HG03139 (cell line): ENCODE measurements at regions not wholly inside any gene's neighbourhood (a gene's known extent, or its start where the extent isn't known, plus 50 kb on each side); places are given as distances from the start of the nearest gene placed in this dataset.

Experiments
- ATAC-seq: cut with Tn5 transposase; IDR thresholded peaks from one replicate; pipeline ENCODE4 v1.9.1; 2021; ENCODE audit not compliant: unreplicated experiment

DNA sequence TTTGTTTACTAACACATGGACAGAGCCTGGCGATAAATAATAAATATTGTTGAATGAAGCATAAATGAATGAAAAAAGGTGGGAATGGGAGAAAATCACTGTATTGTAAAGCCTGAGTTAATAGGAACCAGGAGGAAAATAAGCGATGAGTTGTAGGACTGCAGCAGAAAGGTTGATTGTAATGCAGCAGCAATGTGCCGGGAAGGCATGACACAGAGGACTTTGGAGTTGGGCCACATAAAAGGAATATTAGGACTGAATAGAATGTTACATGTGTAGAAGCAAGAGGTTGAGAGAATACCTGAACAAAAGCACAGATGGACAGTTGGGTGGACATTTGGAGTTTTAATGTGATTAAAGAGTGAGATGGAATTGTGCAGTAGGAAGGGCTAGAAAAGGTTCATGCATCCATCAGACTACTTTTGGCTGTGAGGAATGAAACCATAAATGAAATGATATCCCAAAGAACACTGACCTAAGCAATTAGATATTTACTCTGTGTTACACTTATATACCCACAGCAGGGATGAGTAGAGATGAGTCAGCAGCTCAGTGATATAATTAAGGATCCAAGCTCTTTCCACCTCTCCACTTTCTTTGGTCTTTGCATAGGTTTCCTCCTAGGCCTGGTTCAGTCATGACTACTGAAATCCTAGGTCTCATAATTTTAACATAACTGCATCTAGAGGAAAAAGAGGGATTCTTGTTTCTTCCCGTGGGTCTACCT is 55.4 kb downstream of the CCER1 start:
- ATAC-seq = no peak

DNA sequence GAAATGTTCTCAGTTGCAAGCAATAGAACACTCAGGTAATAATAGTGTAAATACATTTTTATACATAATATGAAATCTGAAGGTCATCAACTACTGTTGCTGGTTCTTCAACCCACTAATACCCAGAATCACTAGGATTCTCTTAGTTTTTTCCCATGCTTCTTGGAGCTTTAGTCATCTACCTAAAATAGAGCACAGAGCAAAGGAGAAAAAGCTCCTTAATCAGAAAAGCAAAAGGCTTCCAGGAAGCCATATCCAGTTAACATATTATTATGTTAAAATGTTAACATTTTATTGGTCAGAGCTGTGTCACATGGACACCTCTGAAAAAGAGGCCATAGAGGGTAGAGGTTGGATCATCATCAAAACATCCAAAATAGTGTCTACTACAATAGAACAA is 57.0 kb downstream of the CCER1 start:
- no peak for ATAC-seq

DNA sequence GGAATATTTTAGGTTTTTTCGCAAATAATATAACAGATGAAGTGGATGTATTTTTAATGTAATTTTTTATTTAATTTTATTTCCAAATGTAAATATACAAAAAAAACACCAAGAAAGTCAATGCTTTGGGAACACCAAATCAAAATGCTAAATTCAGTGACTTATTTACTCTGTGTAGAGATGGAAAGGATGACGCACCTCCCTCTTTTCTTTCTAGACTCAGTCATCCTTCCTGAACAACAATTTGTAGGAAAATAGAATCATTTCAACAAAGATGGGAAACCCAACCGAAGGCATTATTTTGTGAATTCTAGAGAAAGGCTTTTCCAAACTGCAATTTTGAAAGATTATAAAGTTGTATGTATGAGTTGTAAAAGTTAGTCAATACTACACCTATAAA is 57.7 kb downstream of the CCER1 start:
- no peak for ATAC-seq

DNA sequence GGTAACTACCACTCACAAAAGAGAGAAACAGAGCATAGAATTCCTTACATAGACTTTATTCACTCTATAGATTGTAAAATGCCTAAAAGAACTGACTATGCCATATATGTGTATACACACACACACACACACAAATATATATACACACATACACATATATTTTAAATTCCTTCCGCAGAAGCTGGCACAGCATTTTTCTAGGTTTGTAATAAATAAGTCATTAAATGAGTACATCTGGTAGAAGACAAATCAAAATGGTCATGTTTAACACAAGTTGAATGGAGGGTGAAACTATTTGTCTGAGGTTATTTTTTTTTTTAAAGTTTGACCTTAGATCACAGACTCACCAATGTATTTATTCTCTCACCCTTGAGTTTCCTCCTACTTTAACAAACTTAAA is 58.2 kb downstream of the CCER1 start:
- no peak for ATAC-seq

DNA sequence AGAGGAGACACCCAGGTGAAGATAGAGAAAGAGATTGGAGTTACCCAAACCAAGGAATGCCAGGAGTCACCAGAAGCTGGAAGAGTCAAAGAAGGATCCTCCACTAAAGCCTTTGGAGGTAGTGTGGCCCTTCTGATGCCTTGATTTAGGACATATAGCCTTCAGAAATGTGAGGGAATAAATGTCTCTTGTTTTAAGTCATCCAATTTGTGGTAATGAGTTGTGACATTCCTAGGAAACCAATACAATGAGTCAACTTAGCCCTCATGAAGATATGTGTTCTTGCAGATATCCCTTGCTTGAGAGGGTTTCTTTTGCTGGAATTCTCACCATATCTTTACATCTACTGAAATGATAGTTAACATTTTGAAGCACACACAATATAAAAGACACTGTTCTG is 58.8 kb downstream of the CCER1 start:
- ATAC-seq = no peak

DNA sequence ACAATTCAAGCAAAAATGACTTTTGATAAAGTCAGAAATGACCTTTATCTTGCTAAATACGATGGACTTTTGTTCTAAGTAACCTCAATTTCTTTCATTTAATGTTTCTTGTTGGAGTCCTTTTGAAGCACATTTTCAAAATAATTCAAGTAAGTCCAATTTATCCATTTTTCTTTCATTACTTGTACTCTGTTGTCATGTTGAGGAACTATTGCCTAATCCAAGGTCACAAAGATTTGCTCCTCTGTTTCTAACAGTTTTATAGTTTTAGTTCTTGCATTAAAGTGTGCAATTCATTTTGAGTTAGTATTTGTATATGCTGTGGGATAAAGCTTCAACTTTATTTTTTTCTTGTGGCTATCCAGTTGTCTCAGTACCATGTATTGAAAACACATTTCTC is 66.7 kb downstream of the CCER1 start:
- ATAC-seq = no peak

DNA sequence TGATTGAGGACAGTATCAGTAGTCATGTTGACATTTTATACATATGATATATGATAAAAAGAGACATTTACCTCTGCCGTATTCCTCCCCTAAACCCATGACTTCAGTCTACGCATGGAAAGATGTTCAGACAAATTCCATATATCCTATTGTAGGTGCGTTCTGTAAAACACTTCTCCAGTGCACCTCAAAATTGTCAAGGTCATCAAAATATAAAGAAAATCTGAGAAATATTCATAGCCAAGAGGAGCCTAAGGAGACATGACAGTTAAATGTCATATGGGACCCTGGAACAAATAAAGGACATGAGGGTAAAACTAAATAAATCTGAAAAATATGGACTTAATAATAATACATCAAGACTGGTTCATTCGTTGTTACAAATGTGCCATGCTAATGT is 71.5 kb downstream of the CCER1 start:
- ATAC-seq = no peak

DNA sequence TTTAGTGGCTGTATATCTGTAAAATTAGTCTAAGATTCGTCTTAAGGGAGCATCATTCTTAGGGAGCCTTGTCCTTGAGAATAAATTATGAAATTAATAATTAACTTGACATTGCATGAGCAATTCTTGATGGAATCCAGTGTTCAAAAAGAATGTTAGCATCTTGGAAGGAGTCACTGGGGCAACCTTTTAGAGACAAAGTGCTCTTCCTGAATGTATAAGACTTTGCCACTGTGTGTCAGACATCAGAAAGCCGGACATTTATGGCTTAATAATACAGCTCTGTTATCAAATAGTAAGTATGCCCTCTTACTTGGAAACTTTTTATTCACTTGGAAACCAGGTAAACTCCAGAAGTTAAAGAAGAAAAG is 83.3 kb downstream of the CCER1 start:
- ATAC-seq = no peak

DNA sequence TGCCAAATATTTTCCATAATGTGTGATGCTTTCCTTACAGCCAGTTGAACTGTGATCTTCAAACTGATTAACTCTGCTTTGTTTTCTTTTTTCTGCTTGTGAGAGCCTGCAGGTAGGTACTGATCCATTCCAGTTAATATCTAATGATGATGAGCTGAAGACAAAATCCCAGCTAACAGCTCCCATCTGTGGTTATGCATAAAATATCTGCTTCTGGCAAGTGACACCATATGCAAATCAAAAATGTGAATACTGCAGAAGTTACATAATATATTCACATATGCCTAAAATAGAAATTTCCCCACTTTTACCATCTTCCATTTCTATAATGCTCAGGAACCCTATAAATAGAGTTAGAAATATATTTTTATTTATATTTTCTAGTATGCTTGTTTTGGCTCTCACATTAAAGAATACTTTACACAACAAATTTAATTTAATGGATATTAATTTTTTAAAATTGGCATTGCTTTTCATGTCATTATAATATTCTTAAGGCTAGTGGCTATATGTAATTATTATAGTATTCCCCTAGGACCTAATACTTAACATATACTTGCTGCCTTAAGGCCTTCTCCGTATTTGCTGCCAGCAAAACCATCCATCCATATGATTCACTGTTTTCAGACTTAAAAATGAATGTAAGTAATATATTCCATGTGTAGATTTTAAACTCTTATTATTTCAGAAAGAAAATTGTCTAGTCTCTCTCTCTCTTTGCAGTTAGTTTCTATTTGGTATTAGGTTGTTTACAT is 83.8 kb downstream of the CCER1 start:
- ATAC-seq = no peak

DNA sequence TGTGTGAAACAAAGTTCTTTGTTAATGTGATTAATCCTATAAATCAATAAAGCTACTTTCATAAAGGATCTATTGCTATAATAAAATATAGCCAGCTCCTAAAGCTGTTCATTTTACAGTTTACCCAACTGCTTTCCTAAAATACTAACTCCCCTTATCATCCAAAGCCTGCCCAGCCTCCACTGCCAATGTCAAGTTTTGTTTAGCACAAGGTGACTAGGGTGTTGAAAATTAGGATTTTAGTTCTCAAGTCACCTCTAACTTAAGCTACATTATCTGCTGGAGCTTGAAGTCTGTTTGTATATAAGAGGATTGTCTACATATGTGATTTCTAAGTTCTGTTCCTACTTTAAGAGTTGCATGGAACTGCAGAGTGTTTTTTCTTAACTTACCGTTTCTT is 86.3 kb downstream of the CCER1 start:
- no peak for ATAC-seq

DNA sequence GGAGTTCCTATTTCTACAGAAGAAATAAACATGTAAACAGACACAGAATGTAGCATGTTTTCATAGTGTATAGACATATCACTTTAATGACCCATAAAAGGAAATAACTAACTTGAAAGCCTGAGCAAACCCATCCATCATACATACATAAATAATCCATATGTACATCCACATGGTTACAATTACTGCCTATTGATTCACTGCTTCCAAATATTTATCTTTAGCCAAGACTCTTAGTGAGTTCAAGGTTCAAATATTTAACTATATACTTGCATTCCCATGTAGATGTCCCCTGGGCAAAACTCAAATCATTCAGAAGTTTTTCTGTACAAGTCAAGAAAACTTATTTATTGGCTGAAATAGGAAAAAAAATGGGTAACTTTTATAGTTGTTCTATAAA is 95.4 kb downstream of the CCER1 start:
- ATAC-seq = no peak

DNA sequence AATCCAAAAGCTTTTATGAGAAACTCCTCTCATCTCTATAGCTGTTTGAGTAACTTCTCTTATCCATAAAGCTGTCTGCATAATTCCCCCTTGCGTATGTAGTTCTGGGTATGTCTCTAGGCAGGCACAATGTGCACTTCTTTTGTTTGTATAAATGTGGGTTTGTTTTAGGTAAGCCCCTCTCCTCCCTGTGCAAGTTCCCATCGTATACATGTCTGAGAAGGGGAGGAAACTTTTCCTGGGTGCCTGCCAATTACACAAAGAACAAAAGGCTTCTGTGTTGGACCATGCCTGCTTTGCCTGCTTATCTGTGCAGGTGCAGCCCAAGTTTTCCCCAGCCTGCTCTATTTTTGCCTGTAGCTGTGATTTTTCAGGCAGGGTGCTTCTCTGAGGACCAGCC is 96.7 kb downstream of the CCER1 start:
- ATAC-seq = no peak

DNA sequence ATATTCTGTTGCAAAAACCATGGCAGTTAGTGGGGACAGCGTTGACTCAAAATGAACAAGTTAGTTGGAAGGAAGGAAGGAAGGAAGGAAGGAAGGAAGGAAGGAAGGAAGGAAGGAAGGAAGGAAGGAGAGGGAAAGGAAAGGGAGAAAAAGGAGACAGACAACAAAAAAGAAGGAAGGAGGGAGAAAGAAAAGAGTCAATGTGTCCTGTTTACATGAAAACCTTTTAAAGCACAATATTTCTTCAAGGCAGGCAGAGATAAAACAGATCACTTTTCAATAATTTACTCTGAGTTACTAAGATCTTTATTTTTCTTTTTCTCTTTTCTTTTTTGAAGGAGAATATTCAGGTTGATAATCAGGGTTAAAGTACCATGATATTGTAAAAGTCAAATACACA is 99.4 kb downstream of the CCER1 start:
- no peak for ATAC-seq

DNA sequence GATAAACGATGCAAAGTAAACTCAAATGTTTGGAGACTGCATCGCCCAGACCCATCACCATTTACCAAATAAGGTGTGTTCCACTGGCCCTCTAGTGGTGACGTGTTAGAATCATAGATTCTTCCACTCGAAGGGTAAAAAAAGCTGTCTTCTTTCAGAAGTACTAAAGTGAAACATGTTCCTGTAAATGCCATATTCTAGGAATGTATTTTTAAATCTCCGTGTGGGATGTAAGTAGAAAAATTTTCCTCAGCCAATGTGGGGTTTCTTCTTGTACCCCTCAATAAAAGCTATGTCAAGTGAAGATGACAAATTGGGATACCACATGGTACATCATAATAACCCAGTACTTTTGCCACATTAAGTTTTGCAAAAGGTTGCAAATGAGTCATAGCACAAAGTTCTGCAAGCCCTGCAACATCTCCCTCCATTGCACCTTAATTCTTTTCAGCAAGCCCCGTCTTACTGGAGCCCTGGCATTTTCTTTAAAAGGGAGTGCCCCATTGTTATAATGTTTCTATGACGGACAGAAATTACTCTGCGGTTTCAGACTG is 100.8 kb downstream of the CCER1 start:
- no peak for ATAC-seq

DNA sequence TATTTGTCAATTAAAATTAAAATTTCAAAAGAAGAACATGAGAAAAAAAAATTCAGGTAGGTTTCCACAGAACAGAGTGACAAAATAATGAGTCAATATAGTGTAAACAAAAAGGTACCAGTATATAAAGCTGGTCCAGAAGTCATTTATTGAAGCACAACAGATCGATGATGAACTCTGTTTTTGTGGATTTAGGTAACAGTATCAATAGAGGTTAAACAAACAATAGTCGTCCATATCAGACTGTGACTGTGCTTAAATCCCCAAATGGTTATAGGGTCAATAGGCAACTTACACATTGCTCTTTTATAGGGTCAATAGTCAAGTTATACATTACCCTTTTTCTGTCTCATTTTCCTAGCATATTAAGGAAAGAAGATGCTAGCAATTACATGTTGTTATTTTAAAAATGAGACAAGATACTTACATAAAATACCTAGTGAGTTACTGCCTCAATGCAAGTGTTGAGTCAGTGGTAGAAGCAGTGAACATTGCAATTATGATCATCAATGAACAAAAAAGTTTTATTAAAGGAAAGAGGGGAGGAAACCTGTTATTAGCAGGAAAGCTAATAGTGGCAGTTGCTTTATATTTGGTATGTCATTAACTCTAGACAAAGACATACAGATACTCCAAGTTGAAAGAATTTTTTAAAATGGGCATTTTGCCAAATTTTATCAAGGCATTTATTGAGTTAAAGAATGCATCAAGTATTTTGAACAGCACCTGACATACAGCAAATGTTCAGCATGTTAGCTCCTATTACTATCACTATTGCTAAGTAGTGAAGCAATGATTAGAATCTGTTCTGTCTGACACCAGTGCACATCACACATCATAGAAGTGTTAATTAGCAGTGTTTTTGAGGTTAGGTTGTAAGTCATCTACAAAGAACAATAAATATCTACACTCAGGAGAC is 102.9 kb downstream of the CCER1 start:
- ATAC-seq = no peak

DNA sequence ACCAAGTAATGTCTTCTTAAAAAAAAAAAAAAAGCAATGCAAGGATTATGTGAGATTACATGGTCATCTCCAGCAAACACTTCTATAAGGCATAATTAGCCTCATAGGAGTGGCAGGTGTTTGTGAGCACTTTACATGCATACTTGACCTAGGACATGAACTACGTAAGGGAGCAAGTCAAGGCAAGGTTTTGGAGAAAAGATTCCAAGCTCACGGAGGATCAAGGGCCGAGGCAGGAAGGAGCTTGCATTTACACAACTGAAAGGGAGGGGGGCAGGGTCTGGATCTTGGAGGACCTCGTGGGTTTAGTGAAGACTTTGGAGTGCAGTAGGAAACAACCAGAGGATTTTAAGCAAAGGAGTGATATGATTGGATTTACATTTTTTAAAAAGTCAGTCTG is 112.5 kb downstream of the CCER1 start:
- no peak for ATAC-seq

DNA sequence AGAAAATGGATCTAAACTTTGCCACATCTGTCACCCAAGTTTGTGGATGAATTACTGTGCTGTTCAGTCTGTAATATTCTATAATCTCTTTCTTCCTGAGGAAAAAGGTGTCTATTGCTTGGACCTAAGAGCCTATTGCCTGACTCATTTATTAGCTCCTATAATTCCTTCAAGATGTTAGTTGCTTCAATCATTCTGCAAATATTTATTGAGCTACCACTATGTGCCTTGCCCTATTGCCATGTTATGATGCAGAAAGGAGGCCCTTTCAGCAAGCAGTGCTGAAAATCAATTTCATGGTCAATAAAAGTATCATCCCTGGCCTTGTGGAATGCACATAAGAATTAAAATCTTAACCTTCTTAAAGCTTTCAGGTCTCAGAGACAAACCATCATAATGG is 113.6 kb downstream of the CCER1 start:
- no peak for ATAC-seq

DNA sequence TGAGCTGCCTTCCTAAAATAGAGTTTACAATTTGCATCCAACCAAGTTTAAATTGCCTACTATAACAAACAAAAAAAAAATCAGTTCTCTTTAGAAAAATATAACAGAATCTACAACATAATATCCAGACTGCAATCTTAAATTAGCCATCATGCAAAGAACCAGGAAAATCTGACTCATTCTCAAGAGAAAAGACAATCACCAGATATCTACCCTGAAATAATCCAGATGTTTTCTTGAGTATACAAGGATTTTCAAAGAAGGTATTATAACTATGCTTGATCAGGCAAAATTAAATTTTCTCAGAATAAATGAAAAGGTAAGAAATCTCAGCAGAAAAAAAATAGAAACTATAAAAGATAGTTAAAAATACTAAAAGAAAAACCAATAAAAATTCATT is 115.6 kb downstream of the CCER1 start:
- ATAC-seq = no peak

DNA sequence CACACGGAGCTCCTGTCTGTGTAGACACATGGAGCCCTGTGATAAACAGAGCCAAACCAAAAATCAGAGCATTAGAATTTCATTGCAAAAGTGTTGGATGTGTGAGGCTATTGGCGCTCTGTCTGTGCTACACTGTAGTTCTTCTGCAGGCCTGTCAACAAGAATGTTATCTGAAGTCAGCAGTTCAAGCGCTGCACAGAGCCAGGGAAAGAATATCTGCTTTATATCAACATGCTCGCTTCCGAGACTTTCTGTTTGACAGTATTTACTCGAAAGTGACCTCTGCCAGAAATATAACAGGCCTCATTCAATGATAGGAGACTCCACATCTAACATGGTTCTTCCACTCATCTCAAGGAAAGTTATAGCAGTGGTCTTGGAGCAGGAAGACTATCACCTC is 118.3 kb downstream of the CCER1 start:
- ATAC-seq = no peak

DNA sequence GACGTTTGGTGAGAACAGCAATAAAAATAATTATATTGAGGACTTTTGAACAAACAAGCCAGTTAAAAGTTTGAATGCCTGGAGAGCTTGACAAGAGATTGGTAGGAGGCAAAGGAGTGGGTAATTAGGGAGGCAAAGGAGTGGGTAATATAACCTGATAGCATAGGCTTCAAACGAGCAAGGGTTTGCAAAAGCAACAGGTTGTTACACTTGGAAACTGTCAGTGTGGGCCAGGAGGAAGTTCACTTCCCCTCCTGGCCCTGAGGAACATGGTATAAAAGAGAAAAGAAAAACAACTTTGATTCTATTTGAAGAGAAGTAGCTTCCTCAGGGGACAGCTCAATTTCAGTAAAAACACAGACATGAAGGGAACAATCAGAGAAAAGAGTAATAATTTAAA is 121.7 kb downstream of the CCER1 start:
- no peak for ATAC-seq

DNA sequence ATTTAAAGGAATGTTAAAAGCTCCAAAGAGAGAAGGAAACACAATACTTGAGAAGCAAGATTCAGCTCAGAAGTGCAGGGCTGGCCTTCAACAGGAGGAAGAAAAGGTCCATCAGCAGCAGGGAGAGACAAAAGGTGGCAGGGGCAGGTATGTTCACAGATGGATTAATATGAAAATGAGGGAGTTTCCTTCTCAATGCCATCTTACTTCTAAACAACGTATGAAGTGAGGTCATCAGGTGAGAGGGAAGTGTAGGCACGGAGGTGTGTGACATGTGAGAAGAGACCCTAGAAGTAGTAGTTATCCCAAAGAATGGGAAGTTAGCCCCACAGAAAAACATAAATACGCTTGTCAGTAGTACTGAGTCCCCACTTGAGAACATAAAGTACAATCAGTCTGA is 122.5 kb downstream of the CCER1 start:
- ATAC-seq = no peak

DNA sequence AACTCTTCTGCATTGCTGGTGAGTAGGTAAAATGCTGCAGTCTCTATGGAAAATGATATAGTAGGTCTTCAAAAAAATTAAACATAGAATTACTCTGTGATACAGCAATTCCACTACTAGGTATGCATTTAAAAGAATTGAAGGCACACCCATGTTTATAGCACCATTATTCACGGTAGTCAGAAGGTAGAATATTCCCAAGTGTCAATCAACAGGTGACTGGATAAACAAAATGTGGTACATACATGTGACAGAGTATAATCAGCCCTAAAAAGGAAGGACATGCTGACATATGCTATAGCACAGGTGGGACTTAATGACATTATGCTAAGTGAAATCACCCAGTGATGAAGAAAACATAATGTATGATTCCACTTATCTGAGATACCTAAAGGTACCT is 123.3 kb downstream of the CCER1 start:
- no peak for ATAC-seq
